ENCODE measurements at regions not wholly inside any gene's neighbourhood (a gene's known extent, or its start where the extent isn't known, plus 50 kb on each side); places are given as distances from the start of the nearest gene placed in this dataset.

DNA sequence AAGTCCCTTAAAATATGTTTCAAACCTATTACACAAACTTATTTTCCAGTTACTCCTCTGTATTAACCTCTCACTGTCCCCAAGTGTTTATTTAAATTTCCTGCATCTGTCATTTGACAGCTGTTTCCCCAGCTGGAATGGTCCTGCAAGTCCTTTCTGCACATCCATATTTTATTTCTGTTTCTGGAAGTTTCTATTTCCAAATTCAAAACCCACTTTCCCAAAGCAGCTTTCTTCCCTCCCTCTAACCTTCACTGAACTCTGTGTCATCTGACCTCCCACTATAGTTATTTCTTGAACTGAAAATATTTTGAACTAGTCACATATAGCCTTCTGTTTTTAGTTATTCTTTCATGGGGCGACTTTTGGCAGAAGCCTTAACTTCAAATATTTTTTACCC, 459.4 kb upstream of the MC4R start:
- 72 to 86% (median 84%) methylated on average over 1 of the region's 1 CpG for WGBS, 5 donors
- no peak for TF ChIP-seq POLR2AphosphoS5 (IDR thresholded peaks at IDR 0.05)
- TF ChIP-seq CTCF (IDR thresholded peaks at IDR 0.05 in 8 of 11, conservative IDR thresholded peaks at IDR 0.05 in 3 of 11): no peak
- no peak for TF ChIP-seq POLR2A (IDR thresholded peaks at IDR 0.05)
- Histone ChIP-seq H3K4me3 (no peak overlapping the region), H3K27ac (no peak overlapping the region), H3K9me3 (no peaks in the 10 kb centered on the region), H3K36me3 (no peaks in the 10 kb centered on the region), H3K27me3 (replicated peaks in 1 of 7) (no peaks in the 10 kb centered on the region), H3K4me1 (no peaks in the 10 kb centered on the region)
- intact Hi-C loops (cut with DNase I; ENCODE audit: low total_unique reads): no loop called here
- no peak for DNase-seq

DNA sequence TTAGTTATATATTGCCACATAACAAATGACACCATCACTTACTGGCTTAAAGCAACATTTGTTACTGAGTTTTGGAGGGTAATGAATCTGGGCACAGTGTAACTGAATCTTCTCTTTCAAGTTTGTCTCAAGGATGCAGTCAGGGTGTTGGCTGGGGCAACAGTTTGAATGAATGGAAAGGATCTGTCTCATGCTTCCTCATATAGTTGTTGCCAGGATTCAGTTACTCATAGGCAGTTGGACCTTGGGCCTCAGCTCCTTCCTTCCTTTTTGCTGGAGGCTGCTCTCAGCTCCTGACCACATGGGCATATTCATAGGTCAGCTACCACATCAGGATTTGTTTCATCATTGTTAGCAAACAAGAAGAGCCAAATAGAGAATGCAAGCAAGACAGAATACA, 466.1 kb upstream of the MC4R start:
- no peak overlapping the region for H3K27ac ChIP-seq
- H3K36me3 ChIP-seq: no peaks in the 10 kb centered on the region
- peaks cover 0 to 15% (median 6%) of the 10 kb centered on the region in 8 donors for H3K9me3 ChIP-seq
- no peaks in the 10 kb centered on the region for H3K27me3 ChIP-seq (replicated peaks in 1 of 7)
- no peak for DNase-seq
- intact Hi-C loops (cut with DNase I; ENCODE audit: low total_unique reads): no loop called here
- TF ChIP-seq POLR2A (IDR thresholded peaks at IDR 0.05) (no peak), CTCF (IDR thresholded peaks at IDR 0.05 in 8 of 11, conservative IDR thresholded peaks at IDR 0.05 in 3 of 11) (no peak), POLR2AphosphoS5 (IDR thresholded peaks at IDR 0.05) (peak in 1 of 3 donors; percentile 58)
- H3K4me3 ChIP-seq: no peak overlapping the region
- peaks cover 0 to 3% (median 0%) of the 10 kb centered on the region in 6 donors for H3K4me1 ChIP-seq

DNA sequence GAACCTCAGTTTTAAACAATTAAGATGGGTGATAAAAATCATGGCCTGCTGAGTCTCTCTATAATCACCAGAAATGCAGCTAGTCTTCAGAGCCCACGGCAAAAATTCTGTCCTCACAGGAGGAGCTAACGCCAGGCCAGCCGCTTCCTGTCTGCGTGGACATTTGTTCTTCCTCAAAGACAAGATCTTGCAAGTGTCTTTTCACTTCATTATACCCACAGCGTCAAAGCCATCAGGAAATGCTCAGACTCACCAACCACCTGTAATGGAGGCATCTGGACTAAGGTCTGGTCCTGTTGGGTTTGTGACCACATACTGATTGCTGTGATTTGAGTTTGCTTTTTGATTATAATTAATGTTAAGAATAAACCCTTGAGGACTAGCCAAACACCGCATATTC, 473.8 kb upstream of the MC4R start:
- Histone ChIP-seq H3K27ac (no peak overlapping the region), H3K27me3 (replicated peaks in 1 of 7) (no peaks in the 10 kb centered on the region), H3K36me3 (no peaks in the 10 kb centered on the region), H3K4me1 (no peaks in the 10 kb centered on the region), H3K9me3 (peaks cover 0 to 33% (median 11%) of the 10 kb centered on the region in 8 donors), H3K4me3 (no peak overlapping the region)
- intact Hi-C loops (cut with DNase I; ENCODE audit: low total_unique reads): no loop called here
- 69 to 83% (median 71%) methylated on average over 6 of the region's 6 CpGs for WGBS, 5 donors
- TF ChIP-seq CTCF (IDR thresholded peaks at IDR 0.05 in 8 of 11, conservative IDR thresholded peaks at IDR 0.05 in 3 of 11): no peak
- no peak for TF ChIP-seq POLR2A (IDR thresholded peaks at IDR 0.05)
- TF ChIP-seq POLR2AphosphoS5 (IDR thresholded peaks at IDR 0.05): no peak
- DNase-seq: no peak

DNA sequence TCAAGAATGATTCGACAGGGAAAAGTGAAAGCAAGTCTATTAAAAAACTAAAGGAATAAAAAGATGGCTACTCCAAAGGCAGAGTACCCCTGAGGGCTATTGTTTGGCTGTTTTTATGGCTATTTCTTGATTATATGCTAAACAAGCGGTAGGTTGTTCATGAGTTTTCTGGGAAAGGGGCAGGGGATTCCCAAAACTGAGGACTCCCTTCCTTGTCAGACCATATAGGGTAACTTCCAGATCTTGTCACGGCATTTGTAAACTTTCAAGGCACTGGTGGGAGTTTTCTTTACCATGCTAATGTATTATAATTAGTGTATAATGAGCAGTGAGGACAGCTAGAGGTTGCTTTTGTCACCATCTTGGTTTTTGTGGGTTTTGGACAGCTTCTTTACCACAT, 474.9 kb upstream of the MC4R start:
- H3K27me3 ChIP-seq (replicated peaks in 1 of 7): no peaks in the 10 kb centered on the region
- 49 to 62% (median 55%) methylated on average over 3 of the region's 3 CpGs for WGBS, 5 donors
- H3K4me3 ChIP-seq: no peak overlapping the region
- peaks cover 0 to 30% (median 11%) of the 10 kb centered on the region in 8 donors for H3K9me3 ChIP-seq
- H3K36me3 ChIP-seq: no peaks in the 10 kb centered on the region
- H3K27ac ChIP-seq: no peak overlapping the region
- intact Hi-C loops (cut with DNase I; ENCODE audit: low total_unique reads): no loop called here
- no peak for TF ChIP-seq POLR2AphosphoS5 (IDR thresholded peaks at IDR 0.05)
- no peak for TF ChIP-seq CTCF (IDR thresholded peaks at IDR 0.05 in 8 of 11, conservative IDR thresholded peaks at IDR 0.05 in 3 of 11)
- no peak for TF ChIP-seq POLR2A (IDR thresholded peaks at IDR 0.05)
- DNase-seq: no peak
- H3K4me1 ChIP-seq: no peaks in the 10 kb centered on the region
